HG02623 (cell line): ENCODE measurements at regions not wholly inside any gene's neighbourhood (a gene's known extent, or its start where the extent isn't known, plus 50 kb on each side); places are given as distances from the start of the nearest gene placed in this dataset.
"Not testable (repeated sequence)": the region's sequence is repeated elsewhere in the genome, so short reads cannot be mapped to it uniquely, and the experiment has no call there.

Source experiments
- ATAC-seq: cut with Tn5 transposase; IDR thresholded peaks from one replicate; pipeline ENCODE4 v1.9.1; 2021; ENCODE audit warnings: moderate library complexity; ENCODE audit not compliant: unreplicated experiment

DNA sequence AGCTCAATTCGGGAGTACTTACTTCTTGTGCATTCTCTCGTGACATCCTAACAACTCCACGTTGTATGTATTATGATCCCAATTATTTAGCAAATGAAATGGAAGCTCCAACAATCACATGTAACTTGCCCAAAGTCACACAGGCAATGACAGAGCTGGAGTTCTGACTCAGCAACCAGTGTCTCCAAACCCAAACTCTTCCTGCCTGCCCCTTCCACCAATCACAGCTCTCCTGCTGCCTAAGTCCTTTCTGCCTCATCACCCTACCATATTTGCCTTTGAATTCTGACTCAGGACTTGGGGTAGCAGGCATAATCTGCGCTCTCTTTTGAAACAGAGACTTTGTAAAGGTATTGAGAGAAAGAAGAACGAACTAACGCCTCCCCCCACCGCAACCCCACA lies 245.2 kb upstream of the MAF start:
- ATAC-seq: no peak

- ATAC-seq: peak; percentile 90
Measured at GRCh38 chr16:79845033-79845733, 244.6 kb upstream of the MAF start.

DNA sequence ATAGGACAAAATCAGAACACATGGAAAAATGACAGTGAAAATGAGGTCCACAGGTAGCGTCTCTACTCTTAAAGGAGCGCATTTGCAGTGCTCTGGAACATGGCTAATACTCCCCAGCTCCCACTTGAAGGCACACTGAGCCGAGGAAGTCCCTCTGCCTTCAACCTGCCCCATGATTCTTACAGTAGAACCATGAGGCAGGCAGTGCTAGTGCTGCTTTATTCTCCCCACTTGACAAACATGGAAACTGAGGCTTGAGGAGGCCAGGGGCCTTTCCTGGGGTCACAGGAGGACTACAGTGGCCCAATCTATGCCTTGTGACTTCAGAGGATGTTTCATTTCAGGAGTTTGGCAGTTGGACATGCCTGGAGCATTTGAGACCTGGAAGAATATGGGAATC lies 244.1 kb upstream of the MAF start:
- no peak for ATAC-seq

DNA sequence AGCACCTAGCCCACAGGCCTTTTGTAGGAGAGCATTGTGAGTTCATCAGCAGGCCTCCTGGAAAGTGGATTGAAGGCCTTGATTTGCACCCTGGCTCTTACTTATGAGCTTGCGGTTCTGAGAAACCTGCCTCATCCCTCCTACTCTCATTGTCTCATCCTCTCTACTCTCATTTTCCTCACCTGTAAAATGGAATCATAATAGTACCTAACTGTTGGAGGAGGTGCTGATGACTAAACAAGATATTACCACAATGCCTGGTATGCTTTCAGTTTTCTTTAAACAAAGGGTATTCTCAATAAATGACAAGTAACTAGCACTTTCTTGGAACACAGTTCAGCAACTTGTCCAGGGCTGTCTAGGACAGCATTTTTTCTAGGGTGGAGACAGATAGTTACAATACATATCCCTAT lies 243.1 kb upstream of the MAF start:
- peak; percentile 36 for ATAC-seq

GRCh38 chr16:79843145-79843544 lies 242.6 kb upstream of the MAF start:
- ATAC-seq: no peak

- ATAC-seq: no peak
Measured at GRCh38 chr16:79842197-79842596, 241.7 kb upstream of the MAF start.

DNA sequence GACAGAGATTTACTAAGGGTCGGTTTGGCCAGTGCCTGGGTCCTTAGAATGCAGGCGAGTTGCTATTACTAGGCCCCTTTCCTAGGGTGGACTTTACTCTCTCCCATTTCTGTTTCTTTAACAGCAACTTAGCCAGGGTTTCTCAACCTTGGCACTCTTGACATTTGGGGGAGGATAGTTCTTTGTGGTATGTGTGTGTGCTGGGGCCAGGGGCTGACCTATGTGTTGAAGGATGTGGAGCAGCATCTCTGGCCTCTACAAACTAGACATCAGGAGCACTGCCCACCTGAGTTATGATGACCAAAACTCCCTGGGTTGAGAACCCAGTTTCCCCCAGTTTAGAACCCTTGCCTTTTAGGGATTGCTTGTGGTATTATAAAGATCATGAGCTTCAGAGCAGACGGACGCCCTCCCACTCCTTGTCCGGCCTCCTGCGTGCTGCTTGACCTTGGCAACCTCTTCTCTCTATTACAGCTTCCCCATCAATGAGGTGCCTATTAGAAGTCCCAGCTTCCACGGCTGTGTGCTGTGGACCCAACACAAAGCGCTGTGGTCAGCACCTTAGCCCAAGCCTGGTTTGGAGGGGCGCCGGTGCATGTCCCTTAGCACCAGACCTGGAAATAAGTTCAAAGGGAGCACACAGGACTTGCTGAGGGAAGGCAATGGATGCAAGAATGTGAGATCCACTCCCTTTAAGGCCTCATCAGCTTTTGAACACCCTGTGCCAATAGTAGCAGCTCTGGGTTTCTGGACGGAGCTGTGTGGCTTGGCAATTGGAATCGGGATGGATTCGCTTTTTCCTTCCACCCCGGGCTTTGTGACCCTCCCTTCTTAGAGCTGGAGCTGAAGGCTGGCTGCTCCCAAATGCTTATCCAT lies 239.2 kb upstream of the MAF start:
- ATAC-seq: no peak

GRCh38 chr16:79838496-79839259 lies 238.1 kb upstream of the MAF start:
- ATAC-seq: no peak

GRCh38 chr16:79836144-79836543 lies 235.6 kb upstream of the MAF start:
- no peak for ATAC-seq

DNA sequence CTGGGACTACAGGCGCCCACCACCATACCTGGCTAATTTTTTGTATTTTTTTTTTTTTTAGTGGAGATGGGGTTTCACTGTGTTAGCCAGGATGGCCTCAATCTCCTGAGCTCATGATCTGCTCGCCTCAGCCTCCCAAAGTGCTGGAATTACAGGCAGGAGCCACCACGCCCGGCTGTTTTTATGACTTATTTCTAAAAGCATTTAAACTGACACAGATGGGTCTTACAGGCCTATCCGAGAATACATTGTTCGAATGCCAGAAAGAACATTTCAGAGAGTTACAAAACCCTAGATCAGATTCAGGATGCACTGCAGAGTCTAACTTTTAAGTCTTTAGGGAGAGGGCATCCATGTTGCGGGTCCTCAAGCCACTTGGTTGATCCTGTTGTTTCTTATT lies 234.7 kb upstream of the MAF start:
- no peak for ATAC-seq

DNA sequence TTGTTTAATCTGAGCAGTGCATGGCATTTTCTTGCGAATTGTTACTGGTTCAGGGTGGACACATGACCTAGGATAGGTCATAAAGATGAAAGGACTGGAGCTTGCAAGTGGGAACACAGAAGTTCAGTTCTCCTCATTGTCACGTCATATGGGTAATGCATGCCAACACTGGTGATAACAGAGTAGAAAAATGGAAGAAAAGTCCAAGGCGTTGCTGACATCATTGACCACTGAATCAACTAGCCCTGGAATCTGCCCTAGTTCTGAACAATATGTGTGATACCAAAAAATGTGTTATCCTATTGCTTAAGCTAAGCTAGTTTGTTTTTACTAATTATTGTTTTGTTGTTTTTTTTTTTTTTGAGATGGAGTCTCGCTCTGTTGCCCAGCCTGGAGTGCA lies 234.2 kb upstream of the MAF start:
- ATAC-seq: no peak

DNA sequence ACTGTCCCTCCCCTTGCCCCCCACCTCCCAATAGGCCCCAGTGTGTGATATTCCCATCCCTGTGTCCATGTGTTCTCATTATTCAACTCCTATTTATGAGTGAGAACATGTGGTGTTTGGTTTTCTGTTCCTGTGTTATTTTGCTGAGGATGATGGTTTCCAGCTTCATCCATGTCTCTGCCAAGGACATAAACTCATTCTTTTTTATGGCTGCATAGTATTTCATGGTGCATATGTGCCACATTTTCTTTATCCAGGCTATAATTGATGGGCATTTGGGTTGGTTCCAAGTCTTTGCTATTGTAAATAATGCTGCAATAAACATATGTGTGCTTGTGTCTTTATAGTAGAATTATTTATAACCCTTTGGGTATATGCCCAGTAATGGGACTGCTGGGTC lies 233.5 kb upstream of the MAF start:
- ATAC-seq: not testable (repeated sequence)

DNA sequence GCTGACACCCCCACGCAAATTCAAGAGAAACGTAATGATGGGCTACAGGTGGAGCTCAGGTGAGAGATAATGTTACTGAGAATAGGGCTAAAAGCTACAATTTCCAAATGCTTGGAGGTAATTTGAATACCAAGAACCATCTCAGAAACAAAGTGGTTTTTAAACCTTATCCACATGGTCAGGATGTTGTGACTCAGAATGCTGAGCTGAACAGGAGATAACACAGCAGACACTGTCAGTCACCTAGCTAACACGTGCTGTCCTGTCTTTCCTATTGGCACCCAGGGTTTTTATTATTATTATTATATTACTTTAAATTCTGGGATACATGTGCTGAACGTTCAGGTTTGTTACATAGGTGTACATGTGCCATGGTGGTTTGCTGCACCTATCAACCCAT lies 233.0 kb upstream of the MAF start:
- ATAC-seq: no peak

GRCh38 chr16:79826732-79827475 lies 226.4 kb upstream of the MAF start:
- ATAC-seq: no peak

DNA sequence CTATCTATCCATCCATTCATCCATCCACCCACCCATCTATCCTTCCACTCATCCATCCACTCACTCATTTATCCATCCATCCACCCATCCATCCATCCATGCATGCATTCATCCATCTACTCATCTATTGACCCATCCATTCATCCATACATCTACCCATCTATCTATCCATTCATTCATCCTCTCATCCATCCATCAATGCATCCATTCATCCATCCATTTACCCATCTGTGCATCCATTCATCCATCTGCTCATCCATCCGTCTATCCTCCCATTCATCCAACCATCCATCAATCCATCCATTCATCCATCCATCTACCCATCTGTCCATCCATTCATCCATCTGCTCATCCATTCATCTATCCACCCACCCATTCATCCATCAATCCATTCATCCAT lies 224.5 kb upstream of the MAF start:
- ATAC-seq: no peak

- ATAC-seq: no peak
Measured at GRCh38 chr16:79823639-79824038, 223.1 kb upstream of the MAF start.

DNA sequence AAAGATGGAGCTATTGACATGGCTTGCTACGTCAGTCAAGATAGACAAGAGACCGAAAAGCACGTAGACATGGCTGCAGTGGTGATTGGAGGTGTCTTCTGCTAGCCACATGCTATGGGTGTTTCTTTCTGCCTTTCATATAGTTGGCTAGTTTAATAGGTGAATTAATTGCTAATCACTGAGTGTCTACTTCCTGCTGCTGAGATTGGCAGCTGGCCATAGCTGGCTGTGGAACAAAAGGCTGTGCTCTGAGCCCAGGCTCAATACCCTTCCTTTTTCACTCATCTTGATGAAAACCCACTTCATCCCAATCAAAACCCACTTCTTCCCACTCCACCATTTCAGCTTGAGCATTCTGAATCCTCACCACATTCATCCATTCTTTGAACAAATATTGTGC lies 221.4 kb upstream of the MAF start:
- no peak for ATAC-seq

- no peak for ATAC-seq
Measured at GRCh38 chr16:79816081-79816497, 215.6 kb upstream of the MAF start.

- ATAC-seq: no peak
Measured at GRCh38 chr16:79815049-79815448, 214.5 kb upstream of the MAF start.

DNA sequence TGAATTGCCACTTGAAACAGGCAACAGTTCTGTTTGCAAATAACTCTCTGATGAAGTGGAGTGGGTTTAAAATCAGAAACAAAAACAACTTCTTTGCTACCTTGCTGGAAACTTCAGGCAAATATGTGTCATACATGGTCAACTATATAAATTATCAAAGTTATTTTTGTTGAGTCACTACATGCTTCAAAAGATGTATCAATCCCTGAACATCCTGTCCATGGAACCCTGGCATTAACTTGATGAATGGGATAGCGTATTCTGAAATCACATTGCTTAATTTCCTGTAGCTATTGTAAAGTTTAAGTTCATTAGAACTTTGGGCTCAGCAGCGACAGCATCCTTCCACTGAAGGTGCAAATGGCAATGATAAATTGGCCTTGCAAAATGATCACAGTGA lies 213.6 kb upstream of the MAF start:
- no peak for ATAC-seq

DNA sequence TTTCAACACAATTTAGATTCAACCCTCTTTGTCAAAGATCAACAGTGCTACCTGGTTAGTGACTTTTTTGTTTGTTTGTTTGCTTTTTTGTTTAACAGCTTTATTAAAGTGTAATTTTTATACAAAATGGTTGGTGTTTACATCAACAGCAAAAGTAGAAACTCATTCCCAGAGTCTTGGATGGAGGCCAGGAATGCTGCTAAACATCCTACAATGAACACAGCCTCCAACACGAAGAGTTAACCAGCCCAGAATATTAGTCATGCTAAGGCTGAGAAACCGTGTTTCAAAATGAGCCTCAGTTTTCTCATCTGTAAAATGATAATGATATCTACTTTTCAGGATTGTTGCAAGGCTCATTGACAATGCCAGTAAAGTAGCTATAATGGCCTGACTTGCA lies 211.0 kb upstream of the MAF start:
- ATAC-seq: no peak
